ENCODE measurements at regions not wholly inside any gene's neighbourhood (a gene's known extent, or its start where the extent isn't known, plus 50 kb on each side); places are given as distances from the start of the nearest gene placed in this dataset.

DNA sequence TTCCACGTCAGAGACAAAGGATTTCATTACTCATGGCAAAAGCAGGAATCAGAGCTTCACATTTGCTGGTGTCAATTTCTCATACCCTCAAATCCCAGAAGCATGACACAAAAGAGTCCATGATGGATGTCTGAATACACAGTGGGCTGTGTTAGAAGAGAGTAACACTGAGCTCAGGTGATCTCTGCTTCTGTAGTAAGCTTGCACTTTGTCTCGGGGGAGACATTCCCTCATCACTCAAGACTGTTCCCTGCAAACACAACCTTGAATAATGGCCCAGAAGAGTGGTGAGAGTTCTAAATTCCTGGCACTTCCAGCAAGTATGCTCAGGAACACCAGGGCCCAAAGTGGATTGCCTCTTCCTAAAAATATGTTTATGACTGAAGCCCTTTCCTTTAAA lies 1787.2 kb upstream of the SEL1L start:
- TF ChIP-seq, protein P1, sequence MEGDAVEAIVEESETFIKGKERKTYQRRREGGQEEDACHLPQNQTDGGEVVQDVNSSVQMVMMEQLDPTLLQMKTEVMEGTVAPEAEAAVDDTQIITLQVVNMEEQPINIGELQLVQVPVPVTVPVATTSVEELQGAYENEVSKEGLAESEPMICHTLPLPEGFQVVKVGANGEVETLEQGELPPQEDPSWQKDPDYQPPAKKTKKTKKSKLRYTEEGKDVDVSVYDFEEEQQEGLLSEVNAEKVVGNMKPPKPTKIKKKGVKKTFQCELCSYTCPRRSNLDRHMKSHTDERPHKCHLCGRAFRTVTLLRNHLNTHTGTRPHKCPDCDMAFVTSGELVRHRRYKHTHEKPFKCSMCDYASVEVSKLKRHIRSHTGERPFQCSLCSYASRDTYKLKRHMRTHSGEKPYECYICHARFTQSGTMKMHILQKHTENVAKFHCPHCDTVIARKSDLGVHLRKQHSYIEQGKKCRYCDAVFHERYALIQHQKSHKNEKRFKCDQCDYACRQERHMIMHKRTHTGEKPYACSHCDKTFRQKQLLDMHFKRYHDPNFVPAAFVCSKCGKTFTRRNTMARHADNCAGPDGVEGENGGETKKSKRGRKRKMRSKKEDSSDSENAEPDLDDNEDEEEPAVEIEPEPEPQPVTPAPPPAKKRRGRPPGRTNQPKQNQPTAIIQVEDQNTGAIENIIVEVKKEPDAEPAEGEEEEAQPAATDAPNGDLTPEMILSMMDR (IDR thresholded peaks at IDR 0.05) = no peak
- TF ChIP-seq POLR2A (IDR thresholded peaks at IDR 0.05) = no peak
- TF ChIP-seq POLR2AphosphoS5 (IDR thresholded peaks at IDR 0.05; ENCODE audit: insufficient read depth in 1 of 2, low read depth in 1 of 2) = no peak

All from vagina (tissue), 2 donors.